ENCODE measurements at regions not wholly inside any gene's neighbourhood (a gene's known extent, or its start where the extent isn't known, plus 50 kb on each side); places are given as distances from the start of the nearest gene placed in this dataset.

DNA sequence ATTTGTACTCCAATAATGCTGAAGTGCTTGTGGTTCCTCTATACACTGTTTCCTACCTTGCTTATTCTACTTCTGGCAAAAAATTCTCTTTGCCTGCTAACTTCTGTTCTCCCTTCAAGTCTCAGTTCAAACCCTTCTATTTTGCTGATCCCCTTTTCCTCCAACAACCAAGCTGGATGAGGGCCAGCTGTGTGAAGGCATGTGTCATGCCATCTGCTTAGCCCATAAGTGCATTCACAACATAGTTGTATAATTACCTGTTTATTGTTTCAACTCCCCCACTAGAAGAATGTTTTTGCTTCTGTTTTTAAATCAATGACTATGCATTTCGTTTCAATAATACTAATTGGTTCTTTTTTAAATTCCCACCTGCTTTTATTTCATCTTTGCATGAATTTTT lies 1951.4 kb upstream of the WWC1 start:
- TF ChIP-seq FOXJ3 (CRISPR knock-in tag; IDR thresholded peaks at IDR 0.05; ENCODE audit: borderline replicate concordance): no peak
- TF ChIP-seq ESRRA (CRISPR knock-in tag; IDR thresholded peaks at IDR 0.05; ENCODE audit: borderline replicate concordance): no peak
- TF ChIP-seq, protein P1, sequence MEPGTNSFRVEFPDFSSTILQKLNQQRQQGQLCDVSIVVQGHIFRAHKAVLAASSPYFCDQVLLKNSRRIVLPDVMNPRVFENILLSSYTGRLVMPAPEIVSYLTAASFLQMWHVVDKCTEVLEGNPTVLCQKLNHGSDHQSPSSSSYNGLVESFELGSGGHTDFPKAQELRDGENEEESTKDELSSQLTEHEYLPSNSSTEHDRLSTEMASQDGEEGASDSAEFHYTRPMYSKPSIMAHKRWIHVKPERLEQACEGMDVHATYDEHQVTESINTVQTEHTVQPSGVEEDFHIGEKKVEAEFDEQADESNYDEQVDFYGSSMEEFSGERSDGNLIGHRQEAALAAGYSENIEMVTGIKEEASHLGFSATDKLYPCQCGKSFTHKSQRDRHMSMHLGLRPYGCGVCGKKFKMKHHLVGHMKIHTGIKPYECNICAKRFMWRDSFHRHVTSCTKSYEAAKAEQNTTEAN (CRISPR knock-in tag; IDR thresholded peaks at IDR 0.05): no peak
- TF ChIP-seq CBFB (CRISPR knock-in tag; IDR thresholded peaks at IDR 0.05; ENCODE audit: low read depth): no peak
- no peak for TF ChIP-seq CTCF (IDR thresholded peaks at IDR 0.05)
- TF ChIP-seq ZSCAN18 (CRISPR knock-in tag; IDR thresholded peaks at IDR 0.05): no peak
- no peak for TF ChIP-seq ARID4B (CRISPR knock-in tag; IDR thresholded peaks at IDR 0.05; ENCODE audit: borderline replicate concordance)
